HG03442 (cell line): ENCODE measurements at regions not wholly inside any gene's neighbourhood (a gene's known extent, or its start where the extent isn't known, plus 50 kb on each side); places are given as distances from the start of the nearest gene placed in this dataset.

Source experiments
- ATAC-seq: cut with Tn5 transposase; IDR thresholded peaks from one replicate; pipeline ENCODE4 v1.9.1; 2021; ENCODE audit warnings: mild to moderate bottlenecking, moderate library complexity; ENCODE audit not compliant: unreplicated experiment

- no peak for ATAC-seq
Observed at GRCh38 chr6:25217302-25217701, 61.9 kb upstream of the CARMIL1 start.

DNA sequence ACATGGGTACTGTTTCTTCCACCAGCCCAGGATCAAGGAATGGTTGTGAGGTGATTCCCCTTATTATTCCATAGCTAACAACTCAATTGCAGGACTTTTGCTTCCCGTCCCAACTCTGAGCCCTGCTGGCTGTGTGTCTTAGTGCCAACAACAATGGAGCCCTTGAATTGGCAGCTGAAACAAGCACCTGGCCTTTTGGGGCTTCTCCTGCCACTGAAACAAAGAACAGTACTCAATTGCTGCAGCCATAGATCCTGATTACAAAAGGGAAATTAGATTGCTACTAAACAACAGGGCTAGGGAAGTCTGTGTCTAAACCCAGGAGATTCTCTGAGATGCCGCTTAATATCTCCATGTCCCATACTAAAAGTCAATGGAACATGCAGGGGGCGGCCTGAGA is 61.3 kb upstream of the CARMIL1 start:
- ATAC-seq: no peak

- no peak for ATAC-seq
Observed at GRCh38 chr6:25218346-25218745, 60.8 kb upstream of the CARMIL1 start.

DNA sequence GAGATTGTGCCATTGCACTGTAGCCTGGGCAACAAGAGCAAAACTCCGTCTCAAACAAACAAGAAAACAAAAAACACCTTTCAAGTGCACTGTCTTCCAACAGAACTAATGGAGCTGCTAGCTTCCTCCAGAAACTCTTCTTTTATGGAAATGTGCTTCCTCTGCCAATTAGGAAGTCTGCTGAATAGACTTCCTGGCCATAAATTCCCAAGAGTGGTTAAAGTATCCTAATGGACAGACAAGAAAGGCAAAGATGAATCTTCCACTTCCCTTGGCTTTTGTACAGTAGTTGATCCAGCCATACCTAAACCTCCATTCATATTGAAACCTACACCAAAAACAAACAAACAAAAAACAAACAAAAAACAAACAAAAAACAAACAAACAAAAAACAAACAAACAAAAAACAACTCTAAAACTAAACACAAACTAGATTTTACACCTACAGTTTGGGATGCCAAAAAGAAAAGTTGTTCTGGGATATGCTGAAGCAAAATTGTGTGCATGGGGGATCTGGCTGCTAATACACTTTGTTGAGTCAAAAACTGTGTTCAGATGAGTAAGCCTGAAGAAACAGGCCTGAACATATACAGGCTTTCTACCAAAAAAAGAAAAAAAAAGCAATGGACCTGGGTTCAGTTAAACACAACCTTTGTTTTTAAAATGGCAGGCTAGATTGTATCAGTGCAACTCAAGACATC is 59.8 kb upstream of the CARMIL1 start:
- ATAC-seq: no peak

DNA sequence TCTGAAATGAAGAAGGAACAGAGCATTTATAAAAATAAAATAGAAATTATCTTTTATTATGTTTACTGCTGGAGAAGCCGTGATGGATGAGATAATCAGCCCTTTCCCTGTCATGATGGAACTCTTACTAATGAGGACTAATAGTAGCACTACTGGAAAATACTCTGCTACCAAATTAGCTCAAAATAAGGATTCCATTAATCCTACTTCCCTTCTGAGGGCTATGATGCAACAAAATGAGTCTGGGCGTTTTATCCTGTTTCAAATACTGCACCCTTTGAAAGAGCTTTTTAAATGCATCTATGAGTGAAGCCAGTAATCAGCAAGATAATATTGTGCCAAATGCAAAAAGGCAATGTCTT is 59.3 kb upstream of the CARMIL1 start:
- ATAC-seq: no peak

DNA sequence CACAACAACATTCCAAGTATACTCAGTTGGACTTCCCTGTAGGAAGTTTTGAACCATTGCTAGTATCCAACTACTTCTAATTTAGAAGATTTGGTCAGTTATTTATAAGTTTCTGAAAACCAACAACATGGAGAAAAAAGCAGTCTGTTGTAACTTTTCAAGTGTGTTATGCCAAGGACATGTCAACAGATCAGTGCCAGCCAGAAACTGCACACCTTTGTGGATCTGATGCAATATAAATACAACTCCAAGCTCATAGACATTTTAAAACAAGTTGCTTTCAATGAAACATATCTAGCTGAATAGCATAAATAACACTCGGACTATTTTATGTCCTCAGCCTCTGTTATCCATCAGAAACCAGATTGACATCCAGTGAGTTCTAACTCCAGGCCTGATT is 58.3 kb upstream of the CARMIL1 start:
- ATAC-seq: no peak

DNA sequence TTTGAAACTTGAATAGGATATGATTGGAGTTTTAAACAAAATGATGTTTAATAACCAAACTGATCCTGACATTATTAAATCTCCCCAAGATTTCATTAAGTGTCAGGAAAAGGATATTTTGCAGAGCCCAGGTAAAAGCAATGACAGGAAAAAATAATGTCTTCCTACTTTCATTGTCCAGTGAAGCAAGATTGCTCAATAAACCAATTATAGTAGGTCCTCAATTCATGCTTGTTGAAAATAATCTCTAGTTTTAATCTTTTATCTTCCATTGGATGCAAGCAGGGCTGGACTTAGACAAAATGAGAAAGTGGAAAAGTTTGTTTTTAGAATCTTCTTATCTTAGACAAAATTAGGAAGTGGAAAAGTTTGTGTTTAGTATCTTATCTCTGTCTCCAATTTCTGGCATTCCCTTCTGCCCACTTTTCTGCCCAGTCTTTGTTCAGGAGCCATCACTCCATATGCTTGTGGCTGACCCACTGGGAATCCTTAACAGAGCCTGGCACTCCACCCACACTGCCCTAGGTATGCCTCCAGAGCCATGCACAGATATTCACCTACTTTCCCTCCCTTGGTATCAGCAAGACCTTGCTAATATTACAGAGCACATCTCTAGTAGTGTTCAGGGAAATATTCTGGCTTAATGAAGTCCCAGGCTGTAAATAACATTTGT is 57.0 kb upstream of the CARMIL1 start:
- no peak for ATAC-seq

GRCh38 chr6:25223490-25223991 is 55.6 kb upstream of the CARMIL1 start:
- no peak for ATAC-seq

DNA sequence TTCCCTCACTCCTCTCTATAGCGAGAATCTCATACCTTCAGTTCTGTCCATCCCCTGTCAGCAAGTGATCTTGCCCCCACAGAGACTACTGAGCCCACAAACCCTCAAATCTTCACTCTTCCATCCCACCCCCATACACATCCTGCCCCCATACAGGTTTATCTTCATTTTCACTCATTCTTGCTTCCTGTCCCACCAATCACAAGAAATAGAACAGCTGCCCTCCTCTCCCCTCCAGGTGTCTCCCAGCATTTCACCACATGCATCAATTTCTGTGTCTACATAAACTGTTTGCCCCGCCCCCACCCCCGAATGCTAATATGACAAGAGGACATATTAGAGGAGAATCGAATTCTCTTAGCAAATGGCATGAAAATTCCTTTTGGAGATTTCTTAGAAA is 54.9 kb upstream of the CARMIL1 start:
- ATAC-seq: no peak

- no peak for ATAC-seq
Observed at GRCh38 chr6:25227854-25228253, 51.3 kb upstream of the CARMIL1 start.
